Astrocyte (in vitro differentiated cells and primary cell): ENCODE measurements at regions not wholly inside any gene's neighbourhood (a gene's known extent, or its start where the extent isn't known, plus 50 kb on each side); places are given as distances from the start of the nearest gene placed in this dataset.
"Not testable (repeated sequence)": the region's sequence is repeated elsewhere in the genome, so short reads cannot be mapped to it uniquely, and the experiment has no call there.

Source experiments
- DNase-seq: peaks from one replicate; pipeline ENCODE4 v3.0.0-alpha.2; 2010; ENCODE audit warnings: low read depth
- FAIRE-seq: peaks from 2 replicates; lab custom pipeline; 2011; peaks lifted over from hg19 to GRCh38; lab: Jason Lieb, UNC
- H2AFZ ChIP-seq: 2 replicates; pipeline ENCODE4 v1.6.0; 2012; ENCODE audit warnings: low read depth, low read length, inconsistent platforms
- H3K27ac ChIP-seq: 2 replicates; pipeline ENCODE4 v1.5.1; 2011; ENCODE audit warnings: low read depth, low read length, inconsistent platforms
- H3K27me3 ChIP-seq: 2 replicates; pipeline ENCODE4 v1.6.0; 2011; ENCODE audit warnings: low read length, inconsistent platforms; ENCODE audit not compliant: insufficient read depth
- H3K36me3 ChIP-seq: 2 replicates; pipeline ENCODE4 v1.5.1; 2011; ENCODE audit warnings: low read length, inconsistent platforms; ENCODE audit not compliant: insufficient read depth
- H3K4me1 ChIP-seq: 2 replicates; pipeline ENCODE4 v1.5.1; 2011; ENCODE audit warnings: low read length, inconsistent platforms; ENCODE audit not compliant: insufficient read depth
- H3K4me2 ChIP-seq: 2 replicates; pipeline ENCODE4 v1.6.0; 2012; ENCODE audit warnings: low read length, inconsistent platforms
- H3K4me3 ChIP-seq: 2 replicates; pipeline ENCODE4 v1.5.1; 2011; ENCODE audit warnings: low read depth, mild to moderate bottlenecking, low read length, inconsistent platforms; ENCODE audit not compliant: insufficient read depth
- H3K79me2 ChIP-seq: 2 replicates; pipeline ENCODE4 v1.6.0; 2012; ENCODE audit warnings: mild to moderate bottlenecking, low read length, inconsistent platforms; ENCODE audit not compliant: insufficient read depth
- H3K9ac ChIP-seq: 2 replicates; pipeline ENCODE4 v1.6.0; 2012; ENCODE audit warnings: mild to moderate bottlenecking, low read length, inconsistent platforms
- H3K9me3 ChIP-seq: 2 replicates; pipeline ENCODE4 v1.5.1; 2012; ENCODE audit warnings: low read depth, mild to moderate bottlenecking, low read length, inconsistent platforms; ENCODE audit not compliant: insufficient read depth
- H4K20me1 ChIP-seq: 2 replicates; pipeline ENCODE4 v1.6.0; 2012; ENCODE audit warnings: low read length, inconsistent platforms; ENCODE audit not compliant: insufficient read depth
- H3K27ac Mint-ChIP-seq: one replicate; pipeline ENCODE4 v1.8.0; 2021; ENCODE audit warnings: mild to moderate bottlenecking, mixed read lengths; ENCODE audit not compliant: unreplicated experiment
- H3K27me3 Mint-ChIP-seq: one replicate; pipeline ENCODE4 v1.8.0; 2021; ENCODE audit warnings: low read depth, mixed read lengths; ENCODE audit not compliant: unreplicated experiment
- H3K36me3 Mint-ChIP-seq: one replicate; pipeline ENCODE4 v1.8.0; 2021; ENCODE audit warnings: low read depth, mixed read lengths; ENCODE audit not compliant: unreplicated experiment
- H3K4me1 Mint-ChIP-seq: one replicate; pipeline ENCODE4 v1.8.0; 2021; ENCODE audit warnings: low read depth, mixed read lengths; ENCODE audit not compliant: unreplicated experiment
- H3K4me3 Mint-ChIP-seq: one replicate; pipeline ENCODE4 v1.8.0; 2021; ENCODE audit warnings: mild to moderate bottlenecking, moderate library complexity, mixed read lengths; ENCODE audit not compliant: unreplicated experiment
- H3K9me3 Mint-ChIP-seq: one replicate; pipeline ENCODE4 v1.8.0; 2021; ENCODE audit warnings: mild to moderate bottlenecking, mixed read lengths; ENCODE audit not compliant: unreplicated experiment
- CTCF ChIP-seq: IDR thresholded peaks from 2 replicates; pipeline ENCODE4 v1.5.1; 2011; ENCODE audit warnings: low read depth, mild to moderate bottlenecking, inconsistent platforms, low read length, moderate library complexity; ENCODE audit not compliant: insufficient read depth
- EZH2 ChIP-seq: IDR thresholded peaks from 2 replicates; pipeline ENCODE4 v1.6.1; 2012; ENCODE audit warnings: mild to moderate bottlenecking, low read length, inconsistent platforms; ENCODE audit not compliant: insufficient read depth

GRCh38 chr4:64738240-64738639 is 329.0 kb upstream of the TECRL start:
- H3K36me3 ChIP-seq = no peaks in the 10 kb centered on the region
- H3K27ac Mint-ChIP-seq = no peak overlapping the region
- no peak overlapping the region for H3K9ac ChIP-seq
- H3K27me3 Mint-ChIP-seq = no peaks in the 10 kb centered on the region
- DNase-seq (no peak), FAIRE-seq (no peak)
- H3K9me3 Mint-ChIP-seq = no peaks in the 10 kb centered on the region
- no peak overlapping the region for H3K4me2 ChIP-seq
- no peaks in the 10 kb centered on the region for H3K9me3 ChIP-seq
- H3K27ac ChIP-seq = no peak overlapping the region
- H3K4me1 Mint-ChIP-seq = no peaks in the 10 kb centered on the region
- no peaks in the 10 kb centered on the region for H3K4me1 ChIP-seq
- H3K4me3 Mint-ChIP-seq = no peak overlapping the region
- TF ChIP-seq CTCF (no peak), EZH2 (no peak)
- H3K36me3 Mint-ChIP-seq = no peaks in the 10 kb centered on the region
- H2AFZ ChIP-seq = no peak overlapping the region
- no peaks in the 10 kb centered on the region for H4K20me1 ChIP-seq
- no peaks in the 10 kb centered on the region for H3K27me3 ChIP-seq
- no peak overlapping the region for H3K4me3 ChIP-seq
- H3K79me2 ChIP-seq = no peaks in the 10 kb centered on the region

- not testable (repeated sequence) for H3K4me2 ChIP-seq, FAIRE-seq, H3K27ac ChIP-seq, DNase-seq, H3K36me3 Mint-ChIP-seq, H3K79me2 ChIP-seq, H3K4me1 Mint-ChIP-seq, H3K27me3 Mint-ChIP-seq, H3K4me1 ChIP-seq, H3K9ac ChIP-seq, H3K9me3 Mint-ChIP-seq, H3K9me3 ChIP-seq, H3K36me3 ChIP-seq, H2AFZ ChIP-seq, H3K4me3 Mint-ChIP-seq, H3K4me3 ChIP-seq, H3K27me3 ChIP-seq, H3K27ac Mint-ChIP-seq, H4K20me1 ChIP-seq
Observed at GRCh38 chr4:64737854-64738138, 328.5 kb upstream of the TECRL start.

GRCh38 chr4:64737026-64737853 is 328.0 kb upstream of the TECRL start:
- FAIRE-seq (no peak), DNase-seq (no peak)
- no peak overlapping the region for H3K4me3 Mint-ChIP-seq
- no peak overlapping the region for H3K4me3 ChIP-seq
- H3K36me3 ChIP-seq = no peaks in the 10 kb centered on the region
- no peak overlapping the region for H3K27ac Mint-ChIP-seq
- no peaks in the 10 kb centered on the region for H3K27me3 Mint-ChIP-seq
- H3K4me2 ChIP-seq = no peak overlapping the region
- no peaks in the 10 kb centered on the region for H3K36me3 Mint-ChIP-seq
- H3K9me3 ChIP-seq = no peaks in the 10 kb centered on the region
- no peaks in the 10 kb centered on the region for H3K79me2 ChIP-seq
- no peaks in the 10 kb centered on the region for H3K4me1 ChIP-seq
- no peaks in the 10 kb centered on the region for H3K9me3 Mint-ChIP-seq
- no peaks in the 10 kb centered on the region for H3K27me3 ChIP-seq
- H3K27ac ChIP-seq = no peak overlapping the region
- H3K9ac ChIP-seq = no peak overlapping the region
- H3K4me1 Mint-ChIP-seq = no peaks in the 10 kb centered on the region
- H4K20me1 ChIP-seq = no peaks in the 10 kb centered on the region
- no peak for TF ChIP-seq EZH2
- no peak for TF ChIP-seq CTCF
- H2AFZ ChIP-seq = no peak overlapping the region
